MM.1S (cell line): ENCODE measurements at regions not wholly inside any gene's neighbourhood (a gene's known extent, or its start where the extent isn't known, plus 50 kb on each side); places are given as distances from the start of the nearest gene placed in this dataset.

Experiments used
- DNase-seq: peaks from one replicate; pipeline ENCODE4 v3.0.0-alpha.2; 2015
- H2AFZ ChIP-seq: fragments of 300-600 bp; sonication (generic); 2 replicates; pipeline ENCODE4 v1.6.0; 2016; ENCODE audit warnings: antibody characterized with exemption, low read length
- H3F3A ChIP-seq: fragments of 300-600 bp; sonication (generic); 2 replicates; pipeline ENCODE4 v1.6.1; 2016; ENCODE audit warnings: mild to moderate bottlenecking, antibody characterized with exemption, low read length, moderate library complexity, mixed read lengths; ENCODE audit not compliant: insufficient read depth
- H3K27ac ChIP-seq: fragments of 300-600 bp; sonication (generic); 2 replicates; pipeline ENCODE4 v1.5.1; 2016; ENCODE audit warnings: mild to moderate bottlenecking, low read length
- H3K27me3 ChIP-seq: fragments of 300-600 bp; sonication (generic); replicated peaks from 2 replicates; pipeline ENCODE4 v1.6.0; 2016; ENCODE audit warnings: low read length; ENCODE audit not compliant: insufficient read depth
- H3K36me3 ChIP-seq: fragments of 300-600 bp; sonication (generic); replicated peaks from 2 replicates; pipeline ENCODE4 v1.6.1; 2016; ENCODE audit warnings: mild to moderate bottlenecking, low read length, mixed read lengths; ENCODE audit not compliant: insufficient read depth
- H3K4me1 ChIP-seq: fragments of 300-600 bp; sonication (generic); 2 replicates; pipeline ENCODE4 v1.6.1; 2016; ENCODE audit warnings: low read length, mixed read lengths
- H3K4me2 ChIP-seq: fragments of 300-600 bp; sonication (generic); 2 replicates; pipeline ENCODE4 v1.6.0; 2016; ENCODE audit warnings: low read depth, low read length
- H3K4me3 ChIP-seq: fragments of 300-600 bp; sonication (generic); 2 replicates; pipeline ENCODE4 v1.5.1; 2016; ENCODE audit warnings: low read length, mixed read lengths
- H3K79me2 ChIP-seq: fragments of 300-600 bp; sonication (generic); 2 replicates; pipeline ENCODE4 v1.6.1; 2016; ENCODE audit warnings: mixed run types, low read length, mixed read lengths
- H3K9ac ChIP-seq: fragments of 300-600 bp; sonication (generic); 2 replicates; pipeline ENCODE4 v1.6.1; 2016; ENCODE audit warnings: low read length, mixed read lengths
- H3K9me2 ChIP-seq: fragments of 300-600 bp; sonication (generic); replicated peaks from 2 replicates; pipeline ENCODE4 v1.6.1; 2016; ENCODE audit warnings: mild to moderate bottlenecking, low read length, mixed read lengths; ENCODE audit not compliant: insufficient read depth
- H3K9me3 ChIP-seq: fragments of 300-600 bp; sonication (generic); replicated peaks from 2 replicates; pipeline ENCODE4 v1.6.1; 2016; ENCODE audit warnings: mild to moderate bottlenecking, low read length, mixed read lengths; ENCODE audit not compliant: insufficient read depth
- H4K20me1 ChIP-seq: fragments of 300-600 bp; sonication (generic); 2 replicates; pipeline ENCODE4 v1.6.1; 2016; ENCODE audit warnings: mild to moderate bottlenecking, low read length, moderate library complexity, mixed read lengths; ENCODE audit not compliant: insufficient read depth
- CTCF ChIP-seq: fragments of 300-600 bp; sonication (generic); IDR thresholded peaks from 2 replicates; pipeline ENCODE4 v1.5.1; 2016; ENCODE audit warnings: antibody characterized with exemption, low read length, mixed read lengths
- EZH2 ChIP-seq: fragments of 300-600 bp; sonication (generic); optimal IDR thresholded peaks from 2 replicates; pipeline ENCODE3; 2017; ENCODE audit warnings: low read depth, mild to moderate bottlenecking, antibody characterized with exemption, low read length, mixed read lengths
- EZH2phosphoT487 ChIP-seq: fragments of 300-600 bp; sonication (generic); IDR thresholded peaks from 2 replicates; pipeline ENCODE4 v1.6.1; 2018; ENCODE audit warnings: antibody characterized with exemption, low read length

- no peaks in the 10 kb centered on the region for H3F3A ChIP-seq
- H3K9me2 ChIP-seq, result no peaks in the 10 kb centered on the region
- no peak overlapping the region for H3K9ac ChIP-seq
- no peaks in the 10 kb centered on the region for H3K36me3 ChIP-seq
- no peaks in the 10 kb centered on the region for H3K27me3 ChIP-seq
- no peaks in the 10 kb centered on the region for H3K79me2 ChIP-seq
- no peaks in the 10 kb centered on the region for H3K9me3 ChIP-seq
- no peak for DNase-seq
- H3K27ac ChIP-seq, result no peak overlapping the region
- no peak overlapping the region for H2AFZ ChIP-seq
- H3K4me3 ChIP-seq, result no peak overlapping the region
- no peaks in the 10 kb centered on the region for H4K20me1 ChIP-seq
- TF ChIP-seq EZH2 (no peak), EZH2phosphoT487 (no peak), CTCF (no peak)
- no peak overlapping the region for H3K4me2 ChIP-seq
- H3K4me1 ChIP-seq, result no peaks in the 10 kb centered on the region
Measured at GRCh38 chr18:24773101-24773500, 312.7 kb downstream of the HRH4 start.

- Histone ChIP-seq H3K4me1 (no peaks in the 10 kb centered on the region), H3K9me2 (no peaks in the 10 kb centered on the region), H3K27ac (no peak overlapping the region), H3K36me3 (no peaks in the 10 kb centered on the region), H3K9me3 (no peaks in the 10 kb centered on the region), H2AFZ (no peak overlapping the region), H4K20me1 (no peaks in the 10 kb centered on the region), H3K4me2 (no peak overlapping the region), H3K9ac (no peak overlapping the region), H3F3A (no peaks in the 10 kb centered on the region), H3K4me3 (no peak overlapping the region), H3K79me2 (no peaks in the 10 kb centered on the region), H3K27me3 (no peaks in the 10 kb centered on the region)
- TF ChIP-seq CTCF, result no peak
- DNase-seq, result no peak
Measured at GRCh38 chr18:24776019-24776418, 315.6 kb downstream of the HRH4 start.

GRCh38 chr18:24778810-24779418 lies 318.5 kb downstream of the HRH4 start:
- Histone ChIP-seq H3K4me2 (no peak overlapping the region), H3K79me2 (no peaks in the 10 kb centered on the region), H3K27ac (no peak overlapping the region), H4K20me1 (no peaks in the 10 kb centered on the region), H3K9me2 (no peaks in the 10 kb centered on the region), H2AFZ (no peak overlapping the region), H3K36me3 (no peaks in the 10 kb centered on the region), H3K4me1 (no peaks in the 10 kb centered on the region), H3K27me3 (no peaks in the 10 kb centered on the region), H3K9me3 (no peaks in the 10 kb centered on the region), H3K9ac (no peak overlapping the region), H3K4me3 (no peak overlapping the region), H3F3A (no peaks in the 10 kb centered on the region)
- TF ChIP-seq EZH2phosphoT487, result no peak
- no peak for TF ChIP-seq CTCF
- TF ChIP-seq EZH2, result no peak
- DNase-seq, result no peak
